ENCODE measurements at regions not wholly inside any gene's neighbourhood (a gene's known extent, or its start where the extent isn't known, plus 50 kb on each side); places are given as distances from the start of the nearest gene placed in this dataset.

GRCh38 chr20:3312940-3313682 is 74.1 kb upstream of the SLC4A11 start:
- TF ChIP-seq CTCF (IDR thresholded peaks at IDR 0.05) (no peak), POLR2A (IDR thresholded peaks at IDR 0.05) (no peak)

All from Peyer's patch (tissue), 4 donors.